GM18861 (cell line): ENCODE measurements at regions not wholly inside any gene's neighbourhood (a gene's known extent, or its start where the extent isn't known, plus 50 kb on each side); places are given as distances from the start of the nearest gene placed in this dataset.
"Not testable (repeated sequence)": the region's sequence is repeated elsewhere in the genome, so short reads cannot be mapped to it uniquely, and the experiment has no call there.

Experiments
- ATAC-seq: cut with Tn5 transposase; IDR thresholded peaks from one replicate; pipeline ENCODE4 v1.9.1; 2021; ENCODE audit not compliant: unreplicated experiment

- ATAC-seq, result no peak
Observed at GRCh38 chr2:237000481-237000880, 85.2 kb upstream of the COPS8 start.

GRCh38 chr2:237005341-237005740 is 80.3 kb upstream of the COPS8 start:
- ATAC-seq, result not testable (repeated sequence)

GRCh38 chr2:237011206-237011795 is 74.4 kb upstream of the COPS8 start:
- no peak for ATAC-seq

DNA sequence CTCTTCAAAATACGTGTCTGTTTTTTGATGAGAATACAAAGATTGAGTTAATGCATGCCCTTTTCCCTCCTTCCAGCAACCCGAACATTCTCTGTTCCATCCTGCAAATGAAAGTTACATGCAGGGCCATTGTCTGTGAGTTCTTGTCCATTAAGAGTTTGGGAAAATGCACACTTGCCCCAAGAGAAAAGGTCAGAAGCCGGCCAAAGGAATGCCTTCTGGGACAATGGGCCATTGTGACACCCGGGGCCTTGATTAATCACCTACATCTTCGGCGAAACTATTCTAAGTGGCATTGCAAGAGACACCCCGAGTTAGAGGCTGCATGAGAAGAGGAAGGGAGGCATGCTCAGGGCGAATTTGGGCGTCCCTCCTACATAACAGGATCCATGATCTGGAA is 73.7 kb upstream of the COPS8 start:
- ATAC-seq, result no peak

- ATAC-seq, result no peak
Observed at GRCh38 chr2:237012577-237013267, 73.0 kb upstream of the COPS8 start.

- ATAC-seq, result no peak
Observed at GRCh38 chr2:237016121-237016915, 69.4 kb upstream of the COPS8 start.

- ATAC-seq, result no peak
Observed at GRCh38 chr2:237020090-237020489, 65.6 kb upstream of the COPS8 start.

GRCh38 chr2:237022533-237022932 is 63.2 kb upstream of the COPS8 start:
- ATAC-seq, result no peak

- ATAC-seq, result no peak
Observed at GRCh38 chr2:237024255-237024654, 61.4 kb upstream of the COPS8 start.

DNA sequence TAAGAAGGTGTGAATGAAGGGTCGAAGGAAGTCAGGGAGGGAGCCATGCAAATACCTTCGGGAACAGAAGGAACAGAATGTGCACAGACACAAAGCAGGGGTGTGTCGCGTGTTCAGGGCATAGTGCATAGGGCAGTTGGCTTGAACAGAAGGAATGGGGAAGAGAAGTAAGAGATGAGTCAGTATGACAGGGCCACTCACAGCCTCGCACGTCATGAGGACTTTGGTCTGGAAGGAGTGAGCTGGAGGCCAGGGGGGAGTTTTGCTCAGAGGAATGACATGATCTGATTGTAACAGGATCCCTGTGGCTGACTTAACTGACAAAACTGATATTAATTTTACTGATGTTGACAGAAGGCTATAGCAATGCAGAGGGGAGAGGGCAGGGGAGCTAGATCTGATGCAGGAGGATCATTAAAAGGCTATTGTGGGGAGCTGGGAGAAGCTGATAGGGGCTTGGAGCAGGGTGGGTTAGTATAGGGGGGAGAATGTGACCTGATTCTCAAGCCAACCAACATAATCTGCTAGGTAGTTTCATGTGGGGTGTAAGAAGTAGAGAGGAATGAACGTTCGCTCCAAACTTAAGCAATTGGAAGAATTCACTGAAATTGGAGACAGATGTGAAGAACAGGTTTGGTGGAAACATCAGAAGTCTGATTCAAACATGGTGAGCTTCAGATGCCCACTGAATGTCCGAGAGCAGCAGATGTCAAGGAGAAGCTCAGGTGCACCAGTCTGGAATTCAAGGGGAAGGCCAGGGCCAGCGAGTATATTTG is 60.4 kb upstream of the COPS8 start:
- ATAC-seq, result no peak

- no peak for ATAC-seq
Observed at GRCh38 chr2:237026981-237027711, 58.5 kb upstream of the COPS8 start.

DNA sequence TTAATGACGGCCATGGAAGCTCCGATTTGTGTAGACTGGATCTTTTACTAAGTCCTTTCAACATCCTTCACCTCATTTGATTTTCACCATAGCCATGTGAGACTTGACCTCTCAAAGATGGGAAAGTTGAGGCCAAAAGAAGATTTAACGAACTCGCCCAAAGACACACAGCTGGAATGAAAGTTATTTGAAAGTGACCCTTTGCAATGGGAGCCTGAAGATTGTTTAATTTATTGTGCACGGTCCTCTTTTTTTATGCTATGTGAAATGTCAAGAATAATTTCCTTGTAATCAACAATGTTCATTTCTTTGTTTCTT is 58.0 kb upstream of the COPS8 start:
- no peak for ATAC-seq

GRCh38 chr2:237030382-237030781 is 55.3 kb upstream of the COPS8 start:
- no peak for ATAC-seq

DNA sequence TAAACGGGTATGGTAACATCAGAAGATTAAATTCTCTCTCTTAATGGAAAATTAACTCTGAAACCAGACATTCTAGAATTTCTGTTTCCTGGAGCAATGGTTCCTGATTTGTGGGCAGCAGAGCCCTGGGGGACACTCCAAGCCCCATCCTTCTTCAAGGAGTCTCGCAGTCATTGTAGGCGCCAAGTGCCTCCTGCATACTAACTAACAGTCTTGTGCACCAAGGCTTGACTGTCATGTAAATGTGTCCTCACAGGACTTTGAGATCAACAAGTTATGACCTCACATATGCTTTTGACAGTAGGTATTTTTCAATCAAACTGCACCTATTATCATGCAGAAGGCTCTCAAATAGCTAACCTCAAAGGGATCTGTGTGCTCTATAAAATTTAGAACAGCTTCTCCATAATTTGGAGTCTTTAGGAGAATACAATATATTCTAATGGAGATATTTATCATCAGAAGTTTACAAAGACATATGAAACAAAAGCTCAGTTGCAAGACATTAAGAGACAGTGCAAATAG is 52.1 kb upstream of the COPS8 start:
- ATAC-seq, result no peak

- ATAC-seq, result no peak
Observed at GRCh38 chr2:237035781-237036475, 49.8 kb upstream of the COPS8 start.
